ENCODE measurements at regions not wholly inside any gene's neighbourhood (a gene's known extent, or its start where the extent isn't known, plus 50 kb on each side); places are given as distances from the start of the nearest gene placed in this dataset.
A peak's percentile ranks its signal among the peaks of the same experiment; 100 is the strongest.

DNA sequence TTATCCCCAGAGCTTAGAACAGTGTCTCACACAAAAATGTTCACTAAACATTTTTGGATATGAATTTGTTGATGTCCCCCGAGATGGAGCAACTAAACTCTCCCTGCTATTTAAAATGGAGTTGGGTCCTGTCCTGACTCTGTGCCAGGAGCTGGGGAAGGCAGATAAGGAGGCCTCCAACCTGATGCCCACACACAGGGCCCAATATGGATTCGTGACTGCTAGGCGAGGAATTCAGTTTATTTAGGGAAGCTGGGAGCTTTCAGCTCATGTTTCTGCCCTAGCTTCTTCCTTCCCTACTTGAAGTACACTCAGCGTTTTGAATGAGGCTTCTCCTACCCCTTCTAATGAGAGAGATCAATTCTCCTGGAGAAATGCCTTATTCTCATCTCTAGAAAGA, 373.0 kb upstream of the LARGE1 start:
- H3K9me3 ChIP-seq: no peaks in the 10 kb centered on the region
- H3K27ac ChIP-seq: no peak overlapping the region
- no peaks in the 10 kb centered on the region for H3K27me3 ChIP-seq
- no peaks in the 10 kb centered on the region for H3K36me3 ChIP-seq
- peak in 2 of 4 donors; percentile 47 to 73 for ATAC-seq
- H3K4me1 ChIP-seq: peaks cover 0 to 17% (median 0%) of the 10 kb centered on the region in 12 donors
- intact Hi-C loops (cut with DNase I): no loop called here
- 23 to 38% (median 34%) methylated on average over 4 of the region's 4 CpGs for WGBS, 4 donors
- H3K4me3 ChIP-seq: no peak overlapping the region
- no peak for TF ChIP-seq POLR2A (IDR thresholded peaks at IDR 0.05)
- TF ChIP-seq, protein P1, sequence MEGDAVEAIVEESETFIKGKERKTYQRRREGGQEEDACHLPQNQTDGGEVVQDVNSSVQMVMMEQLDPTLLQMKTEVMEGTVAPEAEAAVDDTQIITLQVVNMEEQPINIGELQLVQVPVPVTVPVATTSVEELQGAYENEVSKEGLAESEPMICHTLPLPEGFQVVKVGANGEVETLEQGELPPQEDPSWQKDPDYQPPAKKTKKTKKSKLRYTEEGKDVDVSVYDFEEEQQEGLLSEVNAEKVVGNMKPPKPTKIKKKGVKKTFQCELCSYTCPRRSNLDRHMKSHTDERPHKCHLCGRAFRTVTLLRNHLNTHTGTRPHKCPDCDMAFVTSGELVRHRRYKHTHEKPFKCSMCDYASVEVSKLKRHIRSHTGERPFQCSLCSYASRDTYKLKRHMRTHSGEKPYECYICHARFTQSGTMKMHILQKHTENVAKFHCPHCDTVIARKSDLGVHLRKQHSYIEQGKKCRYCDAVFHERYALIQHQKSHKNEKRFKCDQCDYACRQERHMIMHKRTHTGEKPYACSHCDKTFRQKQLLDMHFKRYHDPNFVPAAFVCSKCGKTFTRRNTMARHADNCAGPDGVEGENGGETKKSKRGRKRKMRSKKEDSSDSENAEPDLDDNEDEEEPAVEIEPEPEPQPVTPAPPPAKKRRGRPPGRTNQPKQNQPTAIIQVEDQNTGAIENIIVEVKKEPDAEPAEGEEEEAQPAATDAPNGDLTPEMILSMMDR (IDR thresholded peaks at IDR 0.05): no peak
- DNase-seq: peak in 4 of 5 donors; percentile 17 to 36 (median 26)

DNA sequence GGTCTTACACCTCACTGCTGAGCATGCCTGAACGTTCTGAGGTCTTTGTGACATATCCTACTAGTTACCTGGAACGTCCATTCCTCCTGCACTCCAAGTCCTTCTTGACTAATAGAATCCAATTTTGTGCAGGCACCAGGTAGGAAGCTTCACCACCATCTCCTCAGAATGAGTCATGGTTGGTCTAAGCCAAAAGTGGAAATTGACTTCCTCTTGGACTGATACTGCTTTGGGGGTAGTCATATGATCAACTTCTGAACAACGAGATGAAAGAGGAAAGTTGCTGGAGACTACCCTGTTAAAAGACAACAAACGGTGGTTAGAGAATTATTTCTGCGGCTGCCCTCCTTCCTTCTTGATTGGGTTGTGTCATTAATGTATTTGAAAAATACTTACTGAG, 374.2 kb upstream of the LARGE1 start:
- Histone ChIP-seq H3K27ac (no peak overlapping the region), H3K27me3 (no peaks in the 10 kb centered on the region), H3K4me3 (no peak overlapping the region), H3K36me3 (no peaks in the 10 kb centered on the region), H3K9me3 (no peaks in the 10 kb centered on the region), H3K4me1 (peaks cover 0 to 17% (median 0%) of the 10 kb centered on the region in 12 donors)
- 56 to 73% (median 66%) methylated on average over 5 of the region's 5 CpGs for WGBS, 4 donors
- no peak for TF ChIP-seq POLR2A (IDR thresholded peaks at IDR 0.05)
- TF ChIP-seq, protein P1 (IDR thresholded peaks at IDR 0.05): no peak
- intact Hi-C loops (cut with DNase I): no loop called here
- no peak for DNase-seq
- no peak for ATAC-seq

DNA sequence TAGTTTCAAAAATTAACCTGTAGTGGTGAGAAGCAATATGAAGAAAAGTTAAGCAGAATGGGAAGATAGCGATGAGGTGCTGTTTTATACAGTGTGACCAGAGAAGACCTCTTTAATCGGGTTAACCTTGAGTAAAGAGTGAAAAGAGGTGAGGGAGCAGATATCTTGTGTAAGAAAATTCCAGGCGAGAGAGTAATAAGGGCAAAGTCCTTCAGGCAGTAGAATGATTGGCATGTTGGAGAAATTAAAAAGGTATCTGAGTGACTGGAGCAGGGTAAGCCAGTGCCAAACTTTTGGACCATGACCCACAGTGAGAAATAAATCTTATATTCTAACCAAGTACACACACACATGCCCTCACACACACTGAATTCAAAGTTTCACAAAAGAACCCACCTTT, 374.7 kb upstream of the LARGE1 start:
- DNase-seq (no peak), ATAC-seq (no peak)
- no peaks in the 10 kb centered on the region for H3K27me3 ChIP-seq
- H3K36me3 ChIP-seq: no peaks in the 10 kb centered on the region
- TF ChIP-seq, protein P1 (IDR thresholded peaks at IDR 0.05): no peak
- TF ChIP-seq POLR2A (IDR thresholded peaks at IDR 0.05): no peak
- peaks cover 0 to 17% (median 0%) of the 10 kb centered on the region in 12 donors for H3K4me1 ChIP-seq
- no peaks in the 10 kb centered on the region for H3K9me3 ChIP-seq
- intact Hi-C loops (cut with DNase I): no loop called here
- 64 to 72% (median 71%) methylated on average over 3 of the region's 3 CpGs for WGBS, 4 donors
- no peak overlapping the region for H3K27ac ChIP-seq
- H3K4me3 ChIP-seq: no peak overlapping the region

DNA sequence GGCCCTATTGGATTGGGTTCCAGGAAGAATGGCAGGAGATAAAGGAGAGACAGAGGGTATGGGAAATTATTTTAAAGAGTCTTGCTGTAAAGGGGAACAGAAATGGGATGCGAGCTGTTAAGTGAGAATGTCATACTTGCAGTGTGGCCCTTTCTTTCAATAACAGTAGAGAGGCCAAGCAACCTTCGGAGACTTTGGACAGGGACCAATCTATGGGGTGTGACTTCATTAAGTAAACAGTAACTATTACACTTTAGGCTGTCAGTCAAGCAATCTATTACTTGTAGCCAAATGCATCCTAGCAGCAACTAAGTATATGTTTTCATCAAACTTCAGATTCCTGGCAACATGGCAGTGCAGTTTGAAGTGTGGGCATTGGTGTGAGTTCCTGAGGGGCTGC, 376.2 kb upstream of the LARGE1 start:
- ATAC-seq: no peak
- TF ChIP-seq POLR2A (IDR thresholded peaks at IDR 0.05): no peak
- TF ChIP-seq, protein P1 (IDR thresholded peaks at IDR 0.05): no peak
- H3K27me3 ChIP-seq: no peaks in the 10 kb centered on the region
- intact Hi-C loops (cut with DNase I): no loop called here
- no peak overlapping the region for H3K4me3 ChIP-seq
- H3K4me1 ChIP-seq: peaks cover 0 to 17% (median 0%) of the 10 kb centered on the region in 12 donors
- 64 to 73% (median 69%) methylated on average over 2 of the region's 2 CpGs for WGBS, 4 donors
- H3K27ac ChIP-seq: no peak overlapping the region
- no peaks in the 10 kb centered on the region for H3K36me3 ChIP-seq
- no peak for DNase-seq
- H3K9me3 ChIP-seq: no peaks in the 10 kb centered on the region

Measured in heart left ventricle (tissue), 16 donors.